ENCODE measurements at regions not wholly inside any gene's neighbourhood (a gene's known extent, or its start where the extent isn't known, plus 50 kb on each side); places are given as distances from the start of the nearest gene placed in this dataset.

GRCh38 chr4:75101906-75102786, 169.2 kb downstream of the PARM1 start:
- no peak for DNase-seq

Data from islet precursor cell (in vitro differentiated cells).